Left ventricle myocardium inferior (tissue), 1 donor: ENCODE measurements at regions not wholly inside any gene's neighbourhood (a gene's known extent, or its start where the extent isn't known, plus 50 kb on each side); places are given as distances from the start of the nearest gene placed in this dataset.

Experiments used
- DNase-seq: peaks from one replicate; pipeline ENCODE4 v3.0.0-alpha.2; 2020
- H3K27ac ChIP-seq: fragments of 200-600 bp; replicated peaks from 2 replicates; pipeline ENCODE4 v1.8.0; 2021
- H3K27me3 ChIP-seq: fragments of 200-600 bp; 2 replicates; pipeline ENCODE4 v1.8.0; 2021; ENCODE audit warnings: low read depth
- H3K36me3 ChIP-seq: fragments of 200-600 bp; 2 replicates; pipeline ENCODE4 v1.8.0; 2021
- H3K4me1 ChIP-seq: fragments of 200-600 bp; 2 replicates; pipeline ENCODE4 v1.8.0; 2021
- H3K4me3 ChIP-seq: fragments of 200-600 bp; 2 replicates; pipeline ENCODE4 v1.8.0; 2021; ENCODE audit warnings: mild to moderate bottlenecking, moderate library complexity
- H3K9me3 ChIP-seq: fragments of 200-600 bp; replicated peaks from 2 replicates; pipeline ENCODE4 v1.8.0; 2021
- CTCF ChIP-seq: fragments of 200-600 bp; IDR thresholded peaks from 2 replicates; pipeline ENCODE4 v1.8.0; 2021; ENCODE audit warnings: antibody characterized with exemption, mild to moderate bottlenecking, borderline replicate concordance
- intact Hi-C: fragments of 100-400 bp; cut with micrococcal nuclease; formaldehyde crosslinking; loops from one replicate; pipeline ENCODE4 v1.11.0; 2022
- donor health status: DM: no; HTN: yes; CAD: no; lungs with severe emphysema.

- Histone ChIP-seq H3K27me3 (no peaks in the 10 kb centered on the region), H3K36me3 (no peaks in the 10 kb centered on the region), H3K4me1 (no peaks in the 10 kb centered on the region), H3K9me3 (no peaks in the 10 kb centered on the region), H3K27ac (no peak overlapping the region), H3K4me3 (no peak overlapping the region)
- intact Hi-C loops = no loop called here
- no peak for TF ChIP-seq CTCF
- no peak for DNase-seq
Measured at GRCh38 chr2:58876126-58876525, 635.0 kb upstream of the FANCL start.

DNA sequence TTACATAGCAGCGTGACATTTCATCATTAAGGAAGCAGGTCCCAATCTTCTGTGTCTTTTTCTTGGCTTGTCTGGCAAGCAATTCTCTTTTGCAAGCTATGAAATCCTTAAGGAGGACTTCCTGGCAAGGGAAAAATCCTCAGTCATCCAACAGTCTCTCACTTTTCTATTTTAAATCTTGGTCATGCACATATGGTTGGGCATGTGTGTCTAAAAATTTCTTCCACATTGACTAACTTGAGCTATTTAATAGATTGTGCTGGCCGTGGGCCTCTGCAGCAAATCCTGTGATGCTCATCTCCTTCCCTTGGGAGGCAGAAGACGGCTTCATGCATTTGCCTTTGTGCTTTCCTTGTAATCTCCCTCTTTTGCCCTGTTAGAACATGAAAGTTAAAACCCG lies 634.3 kb upstream of the FANCL start:
- Histone ChIP-seq H3K27ac (no peak overlapping the region), H3K27me3 (no peaks in the 10 kb centered on the region), H3K4me1 (no peaks in the 10 kb centered on the region), H3K36me3 (no peaks in the 10 kb centered on the region), H3K9me3 (no peaks in the 10 kb centered on the region), H3K4me3 (no peak overlapping the region)
- intact Hi-C loops = no loop called here
- TF ChIP-seq CTCF = no peak
- DNase-seq = no peak

GRCh38 chr2:58871469-58872142 lies 630.5 kb upstream of the FANCL start:
- no peak overlapping the region for H3K4me3 ChIP-seq
- intact Hi-C loops = no loop called here
- no peaks in the 10 kb centered on the region for H3K36me3 ChIP-seq
- H3K27ac ChIP-seq = no peak overlapping the region
- no peak for TF ChIP-seq CTCF
- no peaks in the 10 kb centered on the region for H3K9me3 ChIP-seq
- H3K27me3 ChIP-seq = peaks cover 4% of the 10 kb centered on the region
- DNase-seq = no peak
- no peaks in the 10 kb centered on the region for H3K4me1 ChIP-seq

GRCh38 chr2:58870704-58871103 lies 629.6 kb upstream of the FANCL start:
- peaks cover 4% of the 10 kb centered on the region for H3K27me3 ChIP-seq
- DNase-seq = no peak
- no peaks in the 10 kb centered on the region for H3K36me3 ChIP-seq
- H3K27ac ChIP-seq = no peak overlapping the region
- H3K9me3 ChIP-seq = no peaks in the 10 kb centered on the region
- intact Hi-C loops = no loop called here
- H3K4me3 ChIP-seq = no peak overlapping the region
- no peak for TF ChIP-seq CTCF
- no peaks in the 10 kb centered on the region for H3K4me1 ChIP-seq

DNA sequence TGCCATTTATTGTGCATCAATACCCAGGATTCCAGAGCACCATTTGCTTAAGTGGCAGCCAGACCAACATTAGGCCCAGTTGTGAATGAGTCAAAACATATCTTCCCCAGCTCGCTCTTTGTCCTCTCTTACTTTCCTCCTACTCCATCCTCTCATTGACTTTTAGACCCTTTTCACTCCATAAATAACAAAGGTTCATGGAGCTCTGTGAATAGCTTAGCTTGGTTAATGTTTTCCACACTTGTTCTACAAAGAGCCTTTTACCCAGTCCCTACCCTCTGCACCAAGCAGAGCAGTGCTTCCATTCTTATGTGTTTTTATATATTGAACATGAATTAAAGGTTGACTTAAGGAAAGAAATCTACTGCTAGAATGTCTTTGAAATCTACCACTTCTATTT lies 625.8 kb upstream of the FANCL start:
- TF ChIP-seq CTCF = no peak
- no peak overlapping the region for H3K4me3 ChIP-seq
- DNase-seq = no peak
- peaks cover 4% of the 10 kb centered on the region for H3K27me3 ChIP-seq
- intact Hi-C loops = no loop called here
- H3K27ac ChIP-seq = no peak overlapping the region
- no peaks in the 10 kb centered on the region for H3K4me1 ChIP-seq
- H3K36me3 ChIP-seq = no peaks in the 10 kb centered on the region
- H3K9me3 ChIP-seq = no peaks in the 10 kb centered on the region
